Left lobe of liver (tissue), 2 donors: ENCODE measurements at regions not wholly inside any gene's neighbourhood (a gene's known extent, or its start where the extent isn't known, plus 50 kb on each side); places are given as distances from the start of the nearest gene placed in this dataset.
"Not testable (repeated sequence)": the region's sequence is repeated elsewhere in the genome, so short reads cannot be mapped to it uniquely, and the experiment has no call there.

ENCODE experiments used
- ATAC-seq: fragments of 200-7000 bp; cut with Tn5 transposase; one replicate; pipeline ENCODE4 v1.9.1; 2020; ENCODE audit warnings: mild to moderate bottlenecking, moderate library complexity
- DNase-seq: peaks from one replicate; pipeline ENCODE4 v3.0.0-alpha.2; 2020; ENCODE audit warnings: low spot score
- donor health status: DM: no; HTN: no; CAD: no; lungs with moderate emphysema.
- donor health status: DM: no; HTN: yes; CAD: no.

DNA sequence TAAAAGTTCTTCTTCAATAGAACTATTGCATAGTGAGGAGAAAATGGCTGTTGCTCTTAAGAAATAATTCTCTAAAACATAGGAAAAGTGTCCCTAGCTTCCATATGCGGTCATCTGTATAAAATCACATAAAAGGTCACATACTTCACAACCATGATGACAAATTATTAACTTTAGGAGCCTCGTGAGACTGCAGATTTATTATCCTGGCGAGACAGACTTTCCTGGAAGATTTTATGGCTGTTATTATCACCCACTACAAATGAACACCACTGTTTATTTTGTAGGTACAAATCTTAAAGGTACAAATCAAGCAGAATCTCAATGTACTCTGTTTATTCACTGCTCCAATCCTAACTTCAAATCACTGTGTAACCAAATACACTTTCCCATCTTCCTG, 55.0 kb upstream of the AGAP4 start:
- ATAC-seq, DNase-seq: not testable (repeated sequence)

- not testable (repeated sequence) for DNase-seq, ATAC-seq
Observed at GRCh38 chr10:45903614-45904013, 56.3 kb upstream of the AGAP4 start.

- ATAC-seq: not testable (repeated sequence)
Observed at GRCh38 chr10:45904070-45904469, 56.8 kb upstream of the AGAP4 start.

DNA sequence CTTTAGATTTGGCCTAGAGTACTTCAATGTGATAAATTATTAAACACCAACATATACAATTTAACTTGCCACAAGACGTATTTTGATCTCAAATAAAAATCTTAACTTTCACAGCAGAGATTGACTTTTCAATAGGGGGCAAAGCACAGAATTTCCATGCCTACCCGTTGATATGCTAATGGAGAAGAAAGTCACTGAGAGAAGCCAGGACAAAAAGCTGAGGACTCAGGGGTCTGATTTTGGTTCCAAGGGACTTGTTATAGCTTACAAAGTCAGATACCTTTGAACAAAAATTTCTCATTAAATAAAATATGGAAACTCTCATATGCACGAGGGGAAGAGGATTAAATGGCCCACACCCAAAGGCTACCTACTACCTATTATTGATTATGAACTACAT, 59.1 kb upstream of the TIMM23 start:
- not testable (repeated sequence) for ATAC-seq, DNase-seq

More at GRCh38 chr10:45904070-45904469, 56.8 kb upstream of the AGAP4 start:
- DNase-seq: not testable (repeated sequence)

DNA sequence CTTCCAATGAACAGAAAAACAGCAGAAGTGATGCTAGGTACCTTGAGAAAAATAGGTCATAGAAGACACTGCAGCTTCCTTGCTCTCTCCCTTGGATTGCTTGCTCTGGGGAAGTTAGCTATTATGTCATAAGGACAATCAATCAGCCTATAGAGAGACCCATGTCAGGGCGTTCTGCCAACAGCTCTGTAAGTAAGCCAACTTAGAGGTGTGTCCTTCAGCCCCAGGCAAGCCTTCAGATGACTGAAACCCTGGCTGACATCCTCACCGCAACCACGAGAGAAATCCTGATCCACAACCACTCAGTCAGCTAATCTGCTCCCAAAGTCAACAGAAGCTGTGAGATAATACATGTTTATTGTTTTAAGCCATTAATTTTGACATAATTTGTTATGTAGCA, 57.5 kb upstream of the TIMM23 start:
- not testable (repeated sequence) for DNase-seq
- ATAC-seq: peak; percentile 62

- DNase-seq: not testable (repeated sequence)
- peak; percentile 86 for ATAC-seq
Observed at GRCh38 chr10:45915617-45916016, 56.7 kb upstream of the TIMM23 start.

DNA sequence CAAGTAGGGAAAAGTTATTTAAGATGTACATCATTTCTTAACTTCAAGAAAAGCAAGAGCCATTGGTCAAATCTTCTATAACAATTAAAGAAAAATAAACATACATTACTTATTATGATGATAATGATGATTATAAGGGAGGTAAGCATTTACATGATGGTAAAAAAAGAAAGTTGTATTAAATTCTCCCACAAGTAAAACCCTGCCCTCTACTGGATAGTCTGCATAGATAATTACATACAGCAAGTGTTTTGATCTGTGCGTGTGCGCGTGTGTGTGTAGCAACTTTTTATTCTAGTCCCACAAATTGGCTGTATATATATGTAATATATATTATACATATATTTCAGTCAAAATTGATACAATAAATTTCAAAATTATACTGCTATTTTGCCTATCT, 51.4 kb upstream of the TIMM23 start:
- DNase-seq: not testable (repeated sequence)
- ATAC-seq: peak; percentile 54
